Peyer's patch (tissue), 4 donors: ENCODE measurements at regions not wholly inside any gene's neighbourhood (a gene's known extent, or its start where the extent isn't known, plus 50 kb on each side); places are given as distances from the start of the nearest gene placed in this dataset.
A peak's percentile ranks its signal among the peaks of the same experiment; 100 is the strongest.

Experiments
- DNase-seq, 3 donors: peaks; one replicate each; pipeline ENCODE4 v3.0.0-alpha.2; 2017 to 2019
- H3K27ac ChIP-seq, 4 donors: fragments of 200-600 bp; sonication (generic); one replicate each; pipeline ENCODE4 v1.5.1; 2016 to 2019
- H3K27me3 ChIP-seq, 2 donors: fragments of 200-600 bp; sonication (generic); one replicate each; pipeline ENCODE4 v1.5.1; 2019
- H3K36me3 ChIP-seq, 3 donors: fragments of 200-600 bp; sonication (generic); one replicate each; pipeline ENCODE4 v1.5.1; 2016 to 2019
- H3K4me1 ChIP-seq, 4 donors: fragments of 200-600 bp; sonication (generic); one replicate each; pipeline ENCODE4 v1.5.1; 2016 to 2019
- H3K4me3 ChIP-seq, 4 donors: fragments of 200-600 bp; sonication (generic); 1 replicate in 3 of 4; 2 replicates in 1 of 4; pipeline ENCODE4 v1.5.1; 2016 to 2019; ENCODE audit warnings: mild to moderate bottlenecking in 1 of 4
- H3K9me3 ChIP-seq, 4 donors: fragments of 200-600 bp; sonication (generic); one replicate each; pipeline ENCODE4 v1.5.1; 2016 to 2019; ENCODE audit warnings: mild to moderate bottlenecking in 1 of 4
- POLR2A ChIP-seq, 2 donors: fragments of 450-650 bp; IDR thresholded peaks; one replicate each; pipeline ENCODE4 v1.5.1; 2017; ENCODE audit warnings: antibody characterized with exemption in 2 of 2, mild to moderate bottlenecking in 2 of 2, moderate library complexity in 2 of 2
- TF ChIP-seq, protein P1 (sequence below), 6 experiments: fragments of 450-650 bp in 4 of 6; fragments of 200-600 bp in 2 of 6; sonication (generic) in 1 of 6; IDR thresholded peaks; one replicate each; pipeline ENCODE4 v1.5.1; 2017 to 2019; ENCODE audit warnings: antibody characterized with exemption in 6 of 6, mild to moderate bottlenecking in 3 of 6, moderate library complexity in 1 of 6

DNA sequence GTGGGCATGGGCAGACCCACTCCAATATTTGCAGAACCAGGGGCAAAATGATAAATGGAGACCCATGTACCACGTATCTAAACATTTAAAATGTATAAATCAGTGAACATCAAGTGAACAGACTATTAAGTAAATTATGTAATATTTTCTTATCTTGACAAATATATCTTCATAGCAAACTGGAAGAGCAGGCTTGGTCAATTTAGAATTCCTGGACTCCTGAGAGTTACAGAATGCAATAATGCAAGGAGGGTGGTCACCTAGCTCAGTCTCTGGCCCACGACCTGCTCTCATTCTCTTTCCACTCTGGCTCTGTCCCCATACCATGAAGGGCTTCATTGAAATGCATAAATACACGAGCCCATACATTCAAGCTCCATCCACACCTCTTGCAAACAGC, 398.0 kb downstream of the ENC1 start:
- Histone ChIP-seq H3K36me3 (no peaks in the 10 kb centered on the region), H3K4me1 (peaks cover 0 to 3% (median 0%) of the 10 kb centered on the region in 4 donors), H3K27ac (no peak overlapping the region), H3K27me3 (no peaks in the 10 kb centered on the region), H3K9me3 (no peaks in the 10 kb centered on the region), H3K4me3 (no peak overlapping the region)
- DNase-seq = no peak
- TF ChIP-seq, protein P1, sequence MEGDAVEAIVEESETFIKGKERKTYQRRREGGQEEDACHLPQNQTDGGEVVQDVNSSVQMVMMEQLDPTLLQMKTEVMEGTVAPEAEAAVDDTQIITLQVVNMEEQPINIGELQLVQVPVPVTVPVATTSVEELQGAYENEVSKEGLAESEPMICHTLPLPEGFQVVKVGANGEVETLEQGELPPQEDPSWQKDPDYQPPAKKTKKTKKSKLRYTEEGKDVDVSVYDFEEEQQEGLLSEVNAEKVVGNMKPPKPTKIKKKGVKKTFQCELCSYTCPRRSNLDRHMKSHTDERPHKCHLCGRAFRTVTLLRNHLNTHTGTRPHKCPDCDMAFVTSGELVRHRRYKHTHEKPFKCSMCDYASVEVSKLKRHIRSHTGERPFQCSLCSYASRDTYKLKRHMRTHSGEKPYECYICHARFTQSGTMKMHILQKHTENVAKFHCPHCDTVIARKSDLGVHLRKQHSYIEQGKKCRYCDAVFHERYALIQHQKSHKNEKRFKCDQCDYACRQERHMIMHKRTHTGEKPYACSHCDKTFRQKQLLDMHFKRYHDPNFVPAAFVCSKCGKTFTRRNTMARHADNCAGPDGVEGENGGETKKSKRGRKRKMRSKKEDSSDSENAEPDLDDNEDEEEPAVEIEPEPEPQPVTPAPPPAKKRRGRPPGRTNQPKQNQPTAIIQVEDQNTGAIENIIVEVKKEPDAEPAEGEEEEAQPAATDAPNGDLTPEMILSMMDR (IDR thresholded peaks at IDR 0.05) = no peak
- no peak for TF ChIP-seq POLR2A (IDR thresholded peaks at IDR 0.05)

GRCh38 chr5:74241751-74242140, 398.8 kb downstream of the ENC1 start:
- Histone ChIP-seq H3K4me1 (peaks cover 0 to 3% (median 0%) of the 10 kb centered on the region in 4 donors), H3K27me3 (no peaks in the 10 kb centered on the region), H3K9me3 (no peaks in the 10 kb centered on the region), H3K4me3 (no peak overlapping the region), H3K36me3 (no peaks in the 10 kb centered on the region), H3K27ac (no peak overlapping the region)
- no peak for TF ChIP-seq POLR2A (IDR thresholded peaks at IDR 0.05)
- TF ChIP-seq, protein P1 (IDR thresholded peaks at IDR 0.05) = no peak
- no peak for DNase-seq

DNA sequence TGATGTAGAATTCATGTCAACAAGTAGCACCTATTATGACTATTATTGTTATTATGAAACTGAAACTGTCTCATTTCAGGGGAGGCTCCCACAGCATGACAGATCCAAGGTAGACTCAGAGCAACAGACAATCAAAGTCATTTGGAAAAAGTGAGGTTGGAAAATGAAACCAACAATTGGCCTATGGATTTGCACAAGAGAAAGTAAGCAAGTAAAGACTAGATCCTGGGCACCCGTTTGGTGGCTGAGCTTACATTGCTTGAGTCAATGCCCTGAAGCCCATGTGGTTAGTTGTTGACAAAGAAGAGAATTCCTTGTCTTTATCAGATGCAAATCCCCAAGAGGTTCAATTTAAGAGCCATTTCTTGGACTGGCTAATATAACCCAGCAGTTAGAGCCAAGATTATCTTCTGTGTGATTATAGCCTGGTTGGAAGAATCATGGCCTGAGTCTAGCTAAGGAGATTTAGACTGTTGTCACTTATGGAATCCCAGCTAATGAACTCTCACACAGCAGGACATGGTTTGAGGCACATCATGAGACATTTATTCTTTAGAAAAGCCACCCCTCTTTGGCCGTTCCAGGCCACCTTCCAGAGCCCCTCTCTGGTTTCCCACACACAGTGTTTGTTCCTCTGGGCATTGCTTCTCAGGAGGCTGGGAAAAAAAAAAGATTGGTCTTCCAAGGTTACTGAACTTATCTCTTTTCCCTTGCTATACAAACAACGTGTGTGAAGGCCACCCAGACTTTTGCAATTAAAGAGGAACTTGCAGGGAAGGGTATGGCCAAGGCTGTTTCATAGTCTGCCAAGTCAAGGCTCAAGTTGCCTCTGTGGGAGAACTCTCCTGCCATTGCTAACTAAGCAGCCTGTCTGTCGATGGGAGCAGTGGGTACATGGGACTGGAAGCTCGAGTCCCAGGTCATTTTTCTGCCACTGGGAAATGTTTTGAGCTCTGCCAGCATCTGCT, 399.5 kb downstream of the ENC1 start:
- H3K27ac ChIP-seq = no peak overlapping the region
- H3K4me1 ChIP-seq = peaks cover 0 to 3% (median 0%) of the 10 kb centered on the region in 4 donors
- DNase-seq = no peak
- no peaks in the 10 kb centered on the region for H3K36me3 ChIP-seq
- no peaks in the 10 kb centered on the region for H3K9me3 ChIP-seq
- no peak for TF ChIP-seq POLR2A (IDR thresholded peaks at IDR 0.05)
- TF ChIP-seq, protein P1 (IDR thresholded peaks at IDR 0.05) = no peak
- no peak overlapping the region for H3K4me3 ChIP-seq
- no peaks in the 10 kb centered on the region for H3K27me3 ChIP-seq

DNA sequence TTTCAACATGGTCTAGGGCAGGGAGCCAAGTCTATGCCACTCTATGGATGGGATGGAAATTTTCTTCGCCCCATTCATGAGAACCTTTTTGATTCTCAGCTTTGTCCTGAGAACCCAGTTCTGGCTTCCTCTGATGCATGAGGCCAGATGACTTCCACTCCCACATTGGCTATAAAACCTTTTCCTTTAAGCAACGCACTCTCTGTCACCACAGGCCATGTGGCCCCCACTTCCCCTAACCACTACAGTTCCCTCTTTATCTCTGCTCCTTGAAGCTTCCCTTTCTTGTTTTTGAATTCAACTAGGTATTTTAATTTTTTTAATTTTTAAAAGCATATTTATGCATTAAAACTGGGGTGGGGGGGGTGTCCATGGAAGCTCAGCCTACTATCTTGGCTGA, 401.3 kb downstream of the ENC1 start:
- TF ChIP-seq, protein P1 (IDR thresholded peaks at IDR 0.05) = no peak
- no peak for TF ChIP-seq POLR2A (IDR thresholded peaks at IDR 0.05)
- no peaks in the 10 kb centered on the region for H3K9me3 ChIP-seq
- H3K27ac ChIP-seq = no peak overlapping the region
- no peak for DNase-seq
- H3K36me3 ChIP-seq = no peaks in the 10 kb centered on the region
- H3K4me1 ChIP-seq = peaks cover 0 to 3% (median 0%) of the 10 kb centered on the region in 4 donors
- no peak overlapping the region for H3K4me3 ChIP-seq
- no peaks in the 10 kb centered on the region for H3K27me3 ChIP-seq

DNA sequence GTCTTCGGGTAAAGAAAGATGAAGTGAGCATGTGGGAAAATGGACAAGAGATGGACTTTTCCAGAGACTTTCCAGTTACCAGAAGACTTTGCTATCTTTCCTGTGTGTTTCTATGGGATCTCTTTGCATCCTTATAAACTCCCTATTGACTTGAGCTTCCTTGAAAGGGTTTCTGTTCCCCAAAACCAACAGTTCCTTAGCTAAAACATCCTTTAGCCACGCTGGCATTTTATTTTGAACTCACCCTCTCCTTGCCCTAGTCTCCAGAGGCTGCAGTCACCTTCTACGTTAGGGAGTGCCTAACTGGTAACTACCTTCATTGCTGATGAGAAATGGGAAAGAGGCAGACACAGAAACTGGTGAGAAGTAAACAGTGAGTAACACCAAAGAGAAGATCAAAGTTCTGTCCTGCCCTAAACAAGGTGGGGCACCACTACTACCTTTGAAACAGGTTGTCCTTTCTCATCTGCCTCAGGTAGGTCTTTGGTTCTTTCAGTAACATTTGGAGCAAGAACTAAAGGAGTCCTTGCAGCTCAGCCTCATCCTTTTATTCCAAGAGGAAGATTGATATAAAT, 402.9 kb downstream of the ENC1 start:
- Histone ChIP-seq H3K27me3 (no peaks in the 10 kb centered on the region), H3K4me1 (peaks cover 0 to 3% (median 0%) of the 10 kb centered on the region in 4 donors), H3K27ac (peak overlapping the region in 1 of 4 donors; percentile 1), H3K36me3 (no peaks in the 10 kb centered on the region), H3K4me3 (no peak overlapping the region), H3K9me3 (no peaks in the 10 kb centered on the region)
- no peak for DNase-seq
- TF ChIP-seq POLR2A (IDR thresholded peaks at IDR 0.05) = no peak
- TF ChIP-seq, protein P1 (IDR thresholded peaks at IDR 0.05) = no peak
